ENCODE measurements at regions not wholly inside any gene's neighbourhood (a gene's known extent, or its start where the extent isn't known, plus 50 kb on each side); places are given as distances from the start of the nearest gene placed in this dataset.

GRCh38 chr5:4192111-4192510 is 596.5 kb downstream of the IRX1 start:
- TF ChIP-seq, protein P1, sequence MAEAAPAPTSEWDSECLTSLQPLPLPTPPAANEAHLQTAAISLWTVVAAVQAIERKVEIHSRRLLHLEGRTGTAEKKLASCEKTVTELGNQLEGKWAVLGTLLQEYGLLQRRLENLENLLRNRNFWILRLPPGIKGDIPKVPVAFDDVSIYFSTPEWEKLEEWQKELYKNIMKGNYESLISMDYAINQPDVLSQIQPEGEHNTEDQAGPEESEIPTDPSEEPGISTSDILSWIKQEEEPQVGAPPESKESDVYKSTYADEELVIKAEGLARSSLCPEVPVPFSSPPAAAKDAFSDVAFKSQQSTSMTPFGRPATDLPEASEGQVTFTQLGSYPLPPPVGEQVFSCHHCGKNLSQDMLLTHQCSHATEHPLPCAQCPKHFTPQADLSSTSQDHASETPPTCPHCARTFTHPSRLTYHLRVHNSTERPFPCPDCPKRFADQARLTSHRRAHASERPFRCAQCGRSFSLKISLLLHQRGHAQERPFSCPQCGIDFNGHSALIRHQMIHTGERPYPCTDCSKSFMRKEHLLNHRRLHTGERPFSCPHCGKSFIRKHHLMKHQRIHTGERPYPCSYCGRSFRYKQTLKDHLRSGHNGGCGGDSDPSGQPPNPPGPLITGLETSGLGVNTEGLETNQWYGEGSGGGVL (tag by site-specific recombination; IDR thresholded peaks at IDR 0.05): no peak
- TF ChIP-seq HOXA7 (CRISPR knock-in tag; IDR thresholded peaks at IDR 0.05; ENCODE audit: borderline replicate concordance): no peak
- TF ChIP-seq CTCF (tag by site-specific recombination; IDR thresholded peaks at IDR 0.05): no peak
- TF ChIP-seq, protein P2, sequence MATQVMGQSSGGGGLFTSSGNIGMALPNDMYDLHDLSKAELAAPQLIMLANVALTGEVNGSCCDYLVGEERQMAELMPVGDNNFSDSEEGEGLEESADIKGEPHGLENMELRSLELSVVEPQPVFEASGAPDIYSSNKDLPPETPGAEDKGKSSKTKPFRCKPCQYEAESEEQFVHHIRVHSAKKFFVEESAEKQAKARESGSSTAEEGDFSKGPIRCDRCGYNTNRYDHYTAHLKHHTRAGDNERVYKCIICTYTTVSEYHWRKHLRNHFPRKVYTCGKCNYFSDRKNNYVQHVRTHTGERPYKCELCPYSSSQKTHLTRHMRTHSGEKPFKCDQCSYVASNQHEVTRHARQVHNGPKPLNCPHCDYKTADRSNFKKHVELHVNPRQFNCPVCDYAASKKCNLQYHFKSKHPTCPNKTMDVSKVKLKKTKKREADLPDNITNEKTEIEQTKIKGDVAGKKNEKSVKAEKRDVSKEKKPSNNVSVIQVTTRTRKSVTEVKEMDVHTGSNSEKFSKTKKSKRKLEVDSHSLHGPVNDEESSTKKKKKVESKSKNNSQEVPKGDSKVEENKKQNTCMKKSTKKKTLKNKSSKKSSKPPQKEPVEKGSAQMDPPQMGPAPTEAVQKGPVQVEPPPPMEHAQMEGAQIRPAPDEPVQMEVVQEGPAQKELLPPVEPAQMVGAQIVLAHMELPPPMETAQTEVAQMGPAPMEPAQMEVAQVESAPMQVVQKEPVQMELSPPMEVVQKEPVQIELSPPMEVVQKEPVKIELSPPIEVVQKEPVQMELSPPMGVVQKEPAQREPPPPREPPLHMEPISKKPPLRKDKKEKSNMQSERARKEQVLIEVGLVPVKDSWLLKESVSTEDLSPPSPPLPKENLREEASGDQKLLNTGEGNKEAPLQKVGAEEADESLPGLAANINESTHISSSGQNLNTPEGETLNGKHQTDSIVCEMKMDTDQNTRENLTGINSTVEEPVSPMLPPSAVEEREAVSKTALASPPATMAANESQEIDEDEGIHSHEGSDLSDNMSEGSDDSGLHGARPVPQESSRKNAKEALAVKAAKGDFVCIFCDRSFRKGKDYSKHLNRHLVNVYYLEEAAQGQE (tag by site-specific recombination; IDR thresholded peaks at IDR 0.05): no peak
- TF ChIP-seq PRDM10 (tag by site-specific recombination; IDR thresholded peaks at IDR 0.05): no peak
- TF ChIP-seq ZNF785 (tag by site-specific recombination; IDR thresholded peaks at IDR 0.05): no peak
- TF ChIP-seq ELK4 (IDR thresholded peaks at IDR 0.05; ENCODE audit: borderline replicate concordance, low read depth, low read length): no peak
- TF ChIP-seq, protein P3, sequence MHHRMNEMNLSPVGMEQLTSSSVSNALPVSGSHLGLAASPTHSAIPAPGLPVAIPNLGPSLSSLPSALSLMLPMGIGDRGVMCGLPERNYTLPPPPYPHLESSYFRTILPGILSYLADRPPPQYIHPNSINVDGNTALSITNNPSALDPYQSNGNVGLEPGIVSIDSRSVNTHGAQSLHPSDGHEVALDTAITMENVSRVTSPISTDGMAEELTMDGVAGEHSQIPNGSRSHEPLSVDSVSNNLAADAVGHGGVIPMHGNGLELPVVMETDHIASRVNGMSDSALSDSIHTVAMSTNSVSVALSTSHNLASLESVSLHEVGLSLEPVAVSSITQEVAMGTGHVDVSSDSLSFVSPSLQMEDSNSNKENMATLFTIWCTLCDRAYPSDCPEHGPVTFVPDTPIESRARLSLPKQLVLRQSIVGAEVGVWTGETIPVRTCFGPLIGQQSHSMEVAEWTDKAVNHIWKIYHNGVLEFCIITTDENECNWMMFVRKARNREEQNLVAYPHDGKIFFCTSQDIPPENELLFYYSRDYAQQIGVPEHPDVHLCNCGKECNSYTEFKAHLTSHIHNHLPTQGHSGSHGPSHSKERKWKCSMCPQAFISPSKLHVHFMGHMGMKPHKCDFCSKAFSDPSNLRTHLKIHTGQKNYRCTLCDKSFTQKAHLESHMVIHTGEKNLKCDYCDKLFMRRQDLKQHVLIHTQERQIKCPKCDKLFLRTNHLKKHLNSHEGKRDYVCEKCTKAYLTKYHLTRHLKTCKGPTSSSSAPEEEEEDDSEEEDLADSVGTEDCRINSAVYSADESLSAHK (tag by site-specific recombination; IDR thresholded peaks at IDR 0.05): no peak
- TF ChIP-seq, protein P4, sequence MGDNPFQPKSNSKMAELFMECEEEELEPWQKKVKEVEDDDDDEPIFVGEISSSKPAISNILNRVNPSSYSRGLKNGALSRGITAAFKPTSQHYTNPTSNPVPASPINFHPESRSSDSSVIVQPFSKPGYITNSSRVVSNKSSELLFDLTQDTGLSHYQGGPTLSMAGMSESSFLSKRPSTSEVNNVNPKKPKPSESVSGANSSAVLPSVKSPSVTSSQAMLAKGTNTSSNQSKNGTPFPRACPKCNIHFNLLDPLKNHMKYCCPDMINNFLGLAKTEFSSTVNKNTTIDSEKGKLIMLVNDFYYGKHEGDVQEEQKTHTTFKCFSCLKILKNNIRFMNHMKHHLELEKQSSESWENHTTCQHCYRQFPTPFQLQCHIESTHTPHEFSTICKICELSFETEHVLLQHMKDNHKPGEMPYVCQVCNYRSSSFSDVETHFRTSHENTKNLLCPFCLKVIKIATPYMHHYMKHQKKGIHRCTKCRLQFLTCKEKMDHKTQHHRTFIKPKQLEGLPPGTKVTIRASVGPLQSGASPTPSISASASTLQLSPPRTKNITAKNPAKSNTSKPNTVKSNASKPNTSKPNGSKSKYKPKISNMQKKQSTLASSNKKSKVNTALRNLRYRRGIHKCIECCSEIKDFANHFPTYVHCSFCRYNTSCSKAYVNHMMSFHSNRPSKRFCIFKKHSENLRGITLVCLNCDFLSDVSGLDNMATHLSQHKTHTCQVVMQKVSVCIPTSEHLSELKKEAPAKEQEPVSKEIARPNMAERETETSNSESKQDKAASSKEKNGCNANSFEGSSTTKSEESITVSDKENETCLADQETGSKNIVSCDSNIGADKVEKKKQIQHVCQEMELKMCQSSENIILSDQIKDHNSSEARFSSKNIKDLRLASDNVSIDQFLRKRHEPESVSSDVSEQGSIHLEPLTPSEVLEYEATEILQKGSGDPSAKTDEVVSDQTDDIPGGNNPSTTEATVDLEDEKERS (tag by site-specific recombination; IDR thresholded peaks at IDR 0.05): no peak
